H9 (cell line): ENCODE measurements at regions not wholly inside any gene's neighbourhood (a gene's known extent, or its start where the extent isn't known, plus 50 kb on each side); places are given as distances from the start of the nearest gene placed in this dataset.

Experiments
- DNase-seq: peaks from one replicate; pipeline ENCODE4 v3.0.0-alpha.2; 2017
- H2AFZ ChIP-seq: one replicate; pipeline ENCODE4 v1.6.1; 2013; ENCODE audit warnings: mild to moderate bottlenecking, low read length, control low read depth, moderate library complexity
- H2AK5ac ChIP-seq: 2 replicates; pipeline ENCODE4 v1.6.1; 2013; ENCODE audit warnings: low read length, control low read depth, mixed read lengths; ENCODE audit not compliant: insufficient read length
- H2BK120ac ChIP-seq: one replicate; pipeline ENCODE4 v1.6.1; 2013; ENCODE audit warnings: low read depth, mild to moderate bottlenecking, low read length, control low read depth, inconsistent platforms; ENCODE audit not compliant: poor library complexity, severe bottlenecking
- H2BK12ac ChIP-seq: 2 replicates; pipeline ENCODE4 v1.6.1; 2013; ENCODE audit warnings: low read length, control low read depth, mixed read lengths, low read depth; ENCODE audit not compliant: insufficient read length
- H2BK15ac ChIP-seq: 2 replicates; pipeline ENCODE4 v1.6.1; 2013; ENCODE audit warnings: low read depth, low read length, control low read depth
- H2BK20ac ChIP-seq: one replicate; pipeline ENCODE4 v1.6.1; 2013; ENCODE audit warnings: low read depth, mild to moderate bottlenecking, low read length, control low read depth, inconsistent platforms; ENCODE audit not compliant: poor library complexity, severe bottlenecking
- H2BK5ac ChIP-seq: 2 replicates; pipeline ENCODE4 v1.6.1; 2013; ENCODE audit warnings: low read length, control low read depth, mixed read lengths; ENCODE audit not compliant: insufficient read length
- H3K14ac ChIP-seq: 2 replicates; pipeline ENCODE4 v1.6.1; 2013; ENCODE audit warnings: low read length, control low read depth; ENCODE audit not compliant: insufficient read depth
- H3K18ac ChIP-seq: 2 replicates; pipeline ENCODE4 v1.6.1; 2013; ENCODE audit warnings: low read depth, mild to moderate bottlenecking, mixed read lengths, low read length, control low read depth; ENCODE audit not compliant: insufficient read length
- H3K23ac ChIP-seq: 2 replicates; pipeline ENCODE4 v1.6.1; 2013; ENCODE audit warnings: low read length, control low read depth, mixed read lengths, low read depth; ENCODE audit not compliant: insufficient read length
- H3K23me2 ChIP-seq: 2 replicates; pipeline ENCODE4 v1.6.1; 2013; ENCODE audit warnings: low read depth, mild to moderate bottlenecking, mixed read lengths, low read length, control low read depth; ENCODE audit not compliant: insufficient read length, poor library complexity, severe bottlenecking
- H3K27ac ChIP-seq: 2 replicates; pipeline ENCODE4 v1.5.1; 2013; ENCODE audit warnings: low read length, control low read depth, mixed read lengths, low read depth; ENCODE audit not compliant: insufficient read length
- H3K27me3 ChIP-seq: 2 replicates; pipeline ENCODE4 v1.6.1; 2013; ENCODE audit warnings: low read length, control low read depth, inconsistent platforms; ENCODE audit not compliant: insufficient read depth
- H3K4ac ChIP-seq: 2 replicates; pipeline ENCODE4 v1.6.1; 2013; ENCODE audit warnings: low read depth, mild to moderate bottlenecking, control low read depth, inconsistent platforms, low read length, moderate library complexity
- H3K4me1 ChIP-seq: 2 replicates; pipeline ENCODE4 v1.6.1; 2013; ENCODE audit warnings: low read length, control low read depth, inconsistent platforms; ENCODE audit not compliant: insufficient read depth
- H3K4me2 ChIP-seq: 2 replicates; pipeline ENCODE4 v1.6.1; 2013; ENCODE audit warnings: low read length, control low read depth, mixed read lengths; ENCODE audit not compliant: insufficient read length, insufficient read depth
- H3K56ac ChIP-seq: 2 replicates; pipeline ENCODE4 v1.6.1; 2013; ENCODE audit warnings: low read depth, mild to moderate bottlenecking, mixed read lengths, low read length, control low read depth; ENCODE audit not compliant: insufficient read length
- H3K79me1 ChIP-seq: 2 replicates; pipeline ENCODE4 v1.6.1; 2013; ENCODE audit warnings: low read depth, mild to moderate bottlenecking, moderate library complexity, low read length, control low read depth, inconsistent platforms; ENCODE audit not compliant: insufficient read depth, poor library complexity, severe bottlenecking
- H3K79me2 ChIP-seq: 2 replicates; pipeline ENCODE4 v1.6.1; 2013; ENCODE audit warnings: low read length, control low read depth, inconsistent platforms; ENCODE audit not compliant: insufficient read depth
- H3K9ac ChIP-seq: 2 replicates; pipeline ENCODE4 v1.6.1; 2013; ENCODE audit warnings: low read length, control low read depth, mixed read lengths; ENCODE audit not compliant: insufficient read length; ENCODE audit errors: extremely low read depth
- H3K9me3 ChIP-seq: one replicate; pipeline ENCODE4 v1.6.1; 2013; ENCODE audit warnings: low read depth, low read length, inconsistent platforms; ENCODE audit not compliant: control insufficient read depth
- H3T11ph ChIP-seq: one replicate; pipeline ENCODE4 v1.6.1; 2013; ENCODE audit warnings: mild to moderate bottlenecking, low read length, control low read depth, inconsistent platforms
- H4K20me1 ChIP-seq: one replicate; pipeline ENCODE4 v1.6.1; 2013; ENCODE audit not compliant: control insufficient read depth, insufficient read length, insufficient read depth
- H4K5ac ChIP-seq: 2 replicates; pipeline ENCODE4 v1.6.1; 2013; ENCODE audit warnings: low read depth, mild to moderate bottlenecking, mixed read lengths, low read length, control low read depth; ENCODE audit not compliant: insufficient read length
- H4K8ac ChIP-seq: replicated peaks from 2 replicates; pipeline ENCODE4 v1.6.1; 2013; ENCODE audit warnings: low read length, control low read depth, mixed read lengths, low read depth; ENCODE audit not compliant: insufficient read length
- H4K91ac ChIP-seq: 2 replicates; pipeline ENCODE4 v1.6.1; 2013; ENCODE audit warnings: low read depth, mild to moderate bottlenecking, moderate library complexity, mixed read lengths, low read length, control low read depth; ENCODE audit not compliant: insufficient read length
- H3K27ac Mint-ChIP-seq, 3 experiments: 2 replicates in 2 of 3; 3 replicates in 1 of 3; pipeline ENCODE4 v1.8.0; 2020 to 2021; ENCODE audit warnings: mixed read lengths in 3 of 3, mild to moderate bottlenecking in 1 of 3, moderate library complexity in 1 of 3
- H3K27me3 Mint-ChIP-seq: 2 replicates; pipeline ENCODE4 v1.8.0; 2021; ENCODE audit warnings: low read depth, mild to moderate bottlenecking, moderate library complexity, mixed read lengths
- H3K36me3 Mint-ChIP-seq, 3 experiments: 2 replicates in 2 of 3; 3 replicates in 1 of 3; pipeline ENCODE4 v1.8.0; 2020 to 2021; ENCODE audit warnings: low read depth in 3 of 3, mixed read lengths in 3 of 3; ENCODE audit not compliant: insufficient read depth in 1 of 3
- H3K4me1 Mint-ChIP-seq, 2 experiments: 2 replicates each; pipeline ENCODE4 v1.8.0; 2020; ENCODE audit warnings: mixed read lengths in 2 of 2
- H3K4me3 Mint-ChIP-seq, 2 experiments: 2 replicates in 1 of 2; 3 replicates in 1 of 2; pipeline ENCODE4 v1.8.0; 2020 to 2021; ENCODE audit warnings: mild to moderate bottlenecking in 2 of 2, mixed read lengths in 2 of 2, moderate library complexity in 1 of 2
- H3K9me3 Mint-ChIP-seq, 2 experiments: 2 replicates in 1 of 2; 3 replicates in 1 of 2; pipeline ENCODE4 v1.8.0; 2020; ENCODE audit warnings: mild to moderate bottlenecking in 2 of 2, mixed read lengths in 2 of 2, moderate library complexity in 1 of 2
- CTCF ChIP-seq: fragments of 200-600 bp; sonication (generic); conservative IDR thresholded peaks from 3 replicates; pipeline ENCODE4 v1.8.0; 2021; ENCODE audit warnings: antibody characterized with exemption, mild to moderate bottlenecking
- WGBS: extraction: QIAGEN DNeasy Blood & Tissue Kit; methylation state at CpG from one replicate; pipeline ENCODE4 v1.1.7; 2013; ENCODE audit warnings: missing lambda C conversion rate, low lambda C conversion rate, mixed read lengths; ENCODE audit not compliant: insufficient read length; ENCODE audit errors: extremely low coverage; 5-methylcytosine and 5-hydroxymethylcytosine counted together

GRCh38 chr6:79413562-79414002, 123.6 kb downstream of the LCA5 start:
- no peaks in the 10 kb centered on the region for H3K36me3 Mint-ChIP-seq
- DNase-seq, result no peak
- Histone ChIP-seq H3K4ac (no peak overlapping the region), H3K4me2 (no peak overlapping the region), H3T11ph (no peak overlapping the region), H3K27ac (peak overlapping the region; percentile 58), H3K18ac (no peak overlapping the region), H3K79me1 (no peaks in the 10 kb centered on the region), H3K14ac (no peak overlapping the region), H2AFZ (no peak overlapping the region), H2BK12ac (no peak overlapping the region), H2BK120ac (no peak overlapping the region), H4K20me1 (no peaks in the 10 kb centered on the region), H3K23ac (no peak overlapping the region), H2AK5ac (no peak overlapping the region), H3K9me3 (no peaks in the 10 kb centered on the region), H4K5ac (no peak overlapping the region), H3K27me3 (no peaks in the 10 kb centered on the region), H3K9ac (no peak overlapping the region), H2BK15ac (no peak overlapping the region), H3K79me2 (no peaks in the 10 kb centered on the region), H4K8ac (no peak overlapping the region), H2BK5ac (no peak overlapping the region), H3K56ac (no peak overlapping the region), H3K23me2 (no peaks in the 10 kb centered on the region), H3K4me1 (peaks cover 2% of the 10 kb centered on the region; the same call in 1 of the 2 replicates), H4K91ac (no peak overlapping the region), H2BK20ac (no peak overlapping the region)
- WGBS, result no CpG with 5 or more reads among the region's 2 CpGs
- no peak for TF ChIP-seq CTCF
- no peaks in the 10 kb centered on the region for H3K9me3 Mint-ChIP-seq
- peak overlapping the region; percentile 40 to 62 (median 51); a peak in 4 of 7 replicates for H3K27ac Mint-ChIP-seq
- H3K27me3 Mint-ChIP-seq, result no peaks in the 10 kb centered on the region
- H3K4me3 Mint-ChIP-seq, result no peak overlapping the region
- peaks cover 20 to 35% of the 10 kb centered on the region in 2 experiments for H3K4me1 Mint-ChIP-seq
